Stomach (tissue), 8 donors: ENCODE measurements at regions not wholly inside any gene's neighbourhood (a gene's known extent, or its start where the extent isn't known, plus 50 kb on each side); places are given as distances from the start of the nearest gene placed in this dataset.

Source experiments
- DNase-seq, 2 donors: peaks; one replicate each; pipeline versions ENCODE4 v3.0.0 to v3.0.0-alpha.2; 2013 to 2019
- H3K27ac ChIP-seq, 5 donors: fragments of 200-600 bp in 4 of 5; sonication (generic) in 4 of 5; one replicate each; pipeline ENCODE4 v1.5.1; 2013 to 2019; ENCODE audit warnings: mild to moderate bottlenecking in 1 of 5, moderate library complexity in 1 of 5
- H3K27me3 ChIP-seq, 3 donors: fragments of 200-600 bp; sonication (generic); one replicate each; pipeline ENCODE4 v1.5.1; 2017 to 2019; ENCODE audit warnings: mixed run types in 1 of 3
- H3K36me3 ChIP-seq, 4 donors: fragments of 200-600 bp; sonication (generic); 1 replicate in 3 of 4; 2 replicates in 1 of 4; pipeline ENCODE4 v1.5.1; 2016 to 2019
- H3K4me1 ChIP-seq, 4 donors: fragments of 200-600 bp; sonication (generic); one replicate each; pipeline ENCODE4 v1.5.1; 2016 to 2019
- H3K4me3 ChIP-seq, 4 donors: fragments of 200-600 bp; sonication (generic) in 3 of 4; one replicate each; pipeline ENCODE4 v1.5.1; 2016 to 2019; ENCODE audit warnings: mild to moderate bottlenecking in 1 of 4
- H3K9me3 ChIP-seq, 4 donors: fragments of 200-600 bp; sonication (generic); one replicate each; pipeline ENCODE4 v1.5.1; 2016 to 2019
- EP300 ChIP-seq: sonication (generic); formaldehyde crosslinking; IDR thresholded peaks from one replicate; pipeline ENCODE4 v1.6.1; 2017; ENCODE audit warnings: antibody characterized with exemption
- POLR2A ChIP-seq, 4 donors: fragments of 450-650 bp; IDR thresholded peaks; one replicate each; pipeline ENCODE4 v1.6.1; 2016; ENCODE audit warnings: antibody characterized with exemption in 4 of 4, control low read depth in 2 of 4, mild to moderate bottlenecking in 1 of 4, moderate library complexity in 1 of 4
- POLR2AphosphoS5 ChIP-seq, 3 donors: sonication (generic); formaldehyde crosslinking; IDR thresholded peaks; one replicate each; pipeline ENCODE4 v1.6.1; 2016; ENCODE audit warnings: antibody characterized with exemption in 3 of 3
- WGBS, 5 donors: extraction: QIAGEN DNeasy Blood & Tissue Kit in 3 of 5; methylation state at CpG; one replicate each; pipeline versions ENCODE4 v1.1.5 to v1.1.7; 2013 to 2018; 5-methylcytosine and 5-hydroxymethylcytosine counted together
- intact Hi-C: fragments of 100-400 bp; cut with DNase I; formaldehyde crosslinking; loops from one replicate; pipeline ENCODE4 v1.15.1; 2023; ENCODE audit warnings: low total_unique reads
- TF ChIP-seq, protein P1 (sequence below), 7 experiments: fragments of 450-650 bp in 4 of 7; fragments of 200-600 bp in 3 of 7; sonication (generic) in 3 of 7; IDR thresholded peaks; one replicate each; pipeline ENCODE4 v1.5.1; 2016 to 2019; ENCODE audit warnings: antibody characterized with exemption in 7 of 7, control low read depth in 2 of 7, mild to moderate bottlenecking in 1 of 7
- donor health status: healthy with polysubstance abuse.
- donor health status: Bipolar disorder and iron deficiency.
- donor health status: healthy.

DNA sequence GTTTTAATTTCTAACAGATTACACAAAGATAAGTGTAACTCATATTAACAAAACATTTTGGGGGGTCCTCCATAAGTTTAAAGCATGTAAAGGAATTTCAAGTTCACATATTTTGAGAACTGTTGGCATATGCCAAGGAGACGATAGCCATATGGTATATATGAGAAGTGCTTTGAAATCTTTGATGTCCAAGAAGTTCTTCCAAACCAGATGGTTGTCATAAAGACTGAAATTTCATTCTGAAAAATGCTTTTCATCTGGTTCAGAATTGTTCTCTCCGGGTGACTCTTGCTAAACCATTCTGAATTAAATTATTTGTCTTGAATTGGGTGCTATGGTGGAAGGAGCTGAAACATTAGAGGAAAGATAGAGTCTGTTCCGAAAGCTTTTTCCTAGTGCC is 513.0 kb upstream of the AKR1E2 start:
- TF ChIP-seq EP300 (no peak), POLR2A (IDR thresholded peaks at IDR 0.05) (no peak), POLR2AphosphoS5 (IDR thresholded peaks at IDR 0.05) (no peak)
- TF ChIP-seq, protein P1, sequence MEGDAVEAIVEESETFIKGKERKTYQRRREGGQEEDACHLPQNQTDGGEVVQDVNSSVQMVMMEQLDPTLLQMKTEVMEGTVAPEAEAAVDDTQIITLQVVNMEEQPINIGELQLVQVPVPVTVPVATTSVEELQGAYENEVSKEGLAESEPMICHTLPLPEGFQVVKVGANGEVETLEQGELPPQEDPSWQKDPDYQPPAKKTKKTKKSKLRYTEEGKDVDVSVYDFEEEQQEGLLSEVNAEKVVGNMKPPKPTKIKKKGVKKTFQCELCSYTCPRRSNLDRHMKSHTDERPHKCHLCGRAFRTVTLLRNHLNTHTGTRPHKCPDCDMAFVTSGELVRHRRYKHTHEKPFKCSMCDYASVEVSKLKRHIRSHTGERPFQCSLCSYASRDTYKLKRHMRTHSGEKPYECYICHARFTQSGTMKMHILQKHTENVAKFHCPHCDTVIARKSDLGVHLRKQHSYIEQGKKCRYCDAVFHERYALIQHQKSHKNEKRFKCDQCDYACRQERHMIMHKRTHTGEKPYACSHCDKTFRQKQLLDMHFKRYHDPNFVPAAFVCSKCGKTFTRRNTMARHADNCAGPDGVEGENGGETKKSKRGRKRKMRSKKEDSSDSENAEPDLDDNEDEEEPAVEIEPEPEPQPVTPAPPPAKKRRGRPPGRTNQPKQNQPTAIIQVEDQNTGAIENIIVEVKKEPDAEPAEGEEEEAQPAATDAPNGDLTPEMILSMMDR (IDR thresholded peaks at IDR 0.05): no peak
- Histone ChIP-seq H3K9me3 (no peaks in the 10 kb centered on the region), H3K4me1 (peaks cover 0 to 8% (median 0%) of the 10 kb centered on the region in 4 donors), H3K36me3 (no peaks in the 10 kb centered on the region), H3K4me3 (no peak overlapping the region), H3K27me3 (no peaks in the 10 kb centered on the region), H3K27ac (no peak overlapping the region)
- intact Hi-C loops: no loop called here
- WGBS, 5 donors: 72 to 92% (median 80%) methylated on average over 3 of the region's 3 CpGs
- DNase-seq: no peak

DNA sequence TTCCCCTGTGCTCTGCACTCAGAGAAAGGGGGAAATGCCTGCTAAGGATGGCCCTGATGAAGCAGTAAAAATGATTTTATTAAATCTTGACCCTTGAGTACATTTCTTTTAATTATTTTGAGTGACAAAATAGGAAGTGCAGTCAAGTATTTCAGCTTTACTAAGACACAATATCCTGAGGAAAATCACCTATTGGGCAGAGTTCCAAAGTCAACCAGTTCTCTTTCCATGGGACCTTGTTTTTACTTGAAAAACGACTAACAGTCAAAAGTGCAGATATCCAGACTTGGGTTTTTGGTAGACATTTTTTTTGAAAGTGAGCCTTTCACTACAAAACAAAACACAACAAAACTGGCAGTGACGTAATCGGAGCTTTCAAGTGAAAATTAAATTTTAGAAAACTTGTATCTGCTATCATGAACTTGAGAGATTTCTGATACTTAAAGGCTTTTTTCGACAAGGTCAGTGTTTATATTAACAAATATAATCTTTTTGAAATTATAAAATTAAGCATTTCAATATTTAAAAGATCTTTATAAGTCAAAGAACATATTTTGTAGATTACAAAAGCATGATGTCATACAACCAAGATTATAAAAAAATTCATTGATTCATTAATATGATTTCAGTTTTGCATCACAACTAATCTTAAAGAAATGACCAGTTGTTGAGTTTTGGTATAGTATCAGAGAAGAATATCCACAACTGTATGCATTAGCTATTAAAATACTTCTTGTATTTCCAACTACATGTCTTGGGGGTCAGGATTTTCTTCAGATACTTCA is 513.8 kb upstream of the AKR1E2 start:
- peak in 1 of 2 donors; percentile 16 for DNase-seq
- Histone ChIP-seq H3K27ac (no peak overlapping the region), H3K9me3 (no peaks in the 10 kb centered on the region), H3K27me3 (no peaks in the 10 kb centered on the region), H3K4me1 (peaks cover 0 to 16% (median 0%) of the 10 kb centered on the region in 4 donors), H3K4me3 (no peak overlapping the region), H3K36me3 (no peaks in the 10 kb centered on the region)
- 71 to 82% (median 77%) methylated on average over 4 of the region's 4 CpGs for WGBS, 5 donors
- TF ChIP-seq POLR2AphosphoS5 (IDR thresholded peaks at IDR 0.05): no peak
- no peak for TF ChIP-seq EP300
- no peak for TF ChIP-seq POLR2A (IDR thresholded peaks at IDR 0.05)
- TF ChIP-seq, protein P1 (IDR thresholded peaks at IDR 0.05): no peak
- intact Hi-C loops: no loop called here

DNA sequence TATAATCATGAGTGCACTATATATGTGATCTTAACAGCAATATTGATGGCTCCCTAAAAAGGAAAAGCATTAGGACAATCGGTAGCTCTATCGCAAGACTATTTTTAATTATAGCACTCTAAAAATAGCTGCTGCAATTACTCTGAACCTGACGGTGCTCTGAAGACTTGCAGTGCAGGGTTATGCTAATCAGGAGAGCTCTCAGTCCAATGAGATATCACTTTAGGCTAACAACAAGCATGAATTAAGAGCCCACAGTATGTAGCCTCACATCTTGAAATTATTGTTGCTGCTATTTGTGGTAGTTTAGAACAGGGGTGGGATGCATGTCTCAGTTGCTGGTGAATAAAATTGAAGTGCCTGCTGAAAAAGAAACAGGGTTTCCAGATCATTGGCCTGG is 515.8 kb upstream of the AKR1E2 start:
- TF ChIP-seq, protein P1 (IDR thresholded peaks at IDR 0.05): no peak
- TF ChIP-seq EP300 (no peak), POLR2AphosphoS5 (IDR thresholded peaks at IDR 0.05) (no peak), POLR2A (IDR thresholded peaks at IDR 0.05) (no peak)
- H3K4me3 ChIP-seq: no peak overlapping the region
- intact Hi-C loops: no loop called here
- no peak overlapping the region for H3K27ac ChIP-seq
- no peaks in the 10 kb centered on the region for H3K9me3 ChIP-seq
- H3K36me3 ChIP-seq: no peaks in the 10 kb centered on the region
- peaks cover 0 to 22% (median 0%) of the 10 kb centered on the region in 4 donors for H3K4me1 ChIP-seq
- H3K27me3 ChIP-seq: no peaks in the 10 kb centered on the region
- WGBS, 5 donors: 65 to 84% (median 82%) methylated on average over 3 of the region's 3 CpGs
- no peak for DNase-seq

DNA sequence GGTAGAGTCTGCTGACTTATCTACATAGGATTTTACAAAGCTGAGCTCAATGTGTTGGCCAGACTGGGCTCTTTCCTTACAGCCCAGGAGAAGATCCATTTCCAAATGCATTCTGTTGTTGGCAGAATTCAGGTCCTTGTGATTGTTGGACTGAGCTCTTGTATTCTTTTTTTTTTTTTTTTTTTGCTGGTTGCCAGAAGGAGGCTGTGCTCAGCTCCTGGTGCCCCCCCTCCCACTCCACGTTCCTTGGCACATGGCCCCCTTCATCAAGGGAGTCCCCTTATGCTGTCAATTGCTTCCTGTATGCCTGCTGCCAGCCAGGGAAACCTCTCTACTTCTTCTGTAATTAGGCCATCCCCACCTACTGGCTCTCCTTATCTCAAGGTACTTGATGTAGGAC is 518.1 kb upstream of the AKR1E2 start:
- Histone ChIP-seq H3K36me3 (no peaks in the 10 kb centered on the region), H3K9me3 (no peaks in the 10 kb centered on the region), H3K4me3 (no peak overlapping the region), H3K27me3 (no peaks in the 10 kb centered on the region), H3K27ac (no peak overlapping the region), H3K4me1 (peaks cover 0 to 22% (median 0%) of the 10 kb centered on the region in 4 donors)
- no peak for TF ChIP-seq POLR2A (IDR thresholded peaks at IDR 0.05)
- TF ChIP-seq POLR2AphosphoS5 (IDR thresholded peaks at IDR 0.05): no peak
- no peak for TF ChIP-seq EP300
- TF ChIP-seq, protein P1 (IDR thresholded peaks at IDR 0.05): no peak
- intact Hi-C loops: no loop called here
- DNase-seq: no peak
- 17 to 30% (median 18%) methylated on average over 1 of the region's 1 CpG for WGBS, 5 donors
